ENCODE measurements at regions not wholly inside any gene's neighbourhood (a gene's known extent, or its start where the extent isn't known, plus 50 kb on each side); places are given as distances from the start of the nearest gene placed in this dataset.

DNA sequence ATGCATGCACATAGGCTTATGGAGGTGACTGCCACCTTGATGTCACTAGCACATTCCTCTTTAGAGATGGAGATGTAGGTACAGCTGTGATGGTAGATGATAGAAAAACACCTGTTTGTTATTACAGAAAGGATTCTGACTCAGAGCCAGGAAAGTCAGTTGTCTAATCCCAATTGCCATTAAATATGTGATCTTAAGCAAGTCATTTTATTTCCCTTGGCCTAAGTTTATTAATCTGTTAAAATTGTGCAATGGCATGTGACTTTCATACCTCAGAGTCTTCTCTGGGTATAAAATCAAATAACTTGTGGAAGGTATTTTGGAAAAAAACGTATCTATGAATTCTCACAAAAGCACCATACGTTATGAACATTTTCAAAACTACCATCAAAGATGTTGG is 123.9 kb upstream of the BET1 start:
- no peak for TF ChIP-seq EP300 (IDR thresholded peaks at IDR 0.05)
- no peak for TF ChIP-seq POLR2A (IDR thresholded peaks at IDR 0.05)

Measured in tibial nerve (tissue), 3 donors.